GM13977 (cell line): ENCODE measurements at regions not wholly inside any gene's neighbourhood (a gene's known extent, or its start where the extent isn't known, plus 50 kb on each side); places are given as distances from the start of the nearest gene placed in this dataset.
"Not testable (repeated sequence)": the region's sequence is repeated elsewhere in the genome, so short reads cannot be mapped to it uniquely, and the experiment has no call there.

Experiments
- DNase-seq: peaks from one replicate; pipeline ENCODE4 v3.0.0; 2012; ENCODE audit warnings: low spot score
- CTCF ChIP-seq: IDR thresholded peaks from 2 replicates; pipeline ENCODE4 v1.5.1; 2012; ENCODE audit warnings: mild to moderate bottlenecking, control low read depth; ENCODE audit not compliant: insufficient read depth; ENCODE audit errors: extremely low read depth, missing control alignments
- in situ Hi-C: fragments of 300-500 bp; cut with MboI; formaldehyde crosslinking; loops from one replicate; pipeline ENCODE4 v1.12.0; 2022; ENCODE audit warnings: low sequenced_read_pairs, low pct_unique_long_range_greater_than_20kb, mixed read lengths, inconsistent platforms; ENCODE audit not compliant: unreplicated experiment

- TF ChIP-seq CTCF = no peak
- in situ Hi-C loops = no loop called here
- no peak for DNase-seq
Observed at GRCh38 chr4:72857216-72857615, 212.3 kb downstream of the COX18 start.

GRCh38 chr4:72846280-72847111 is 223.0 kb downstream of the COX18 start:
- in situ Hi-C loops = no loop called here
- no peak for DNase-seq
- TF ChIP-seq CTCF = no peak

GRCh38 chr4:72843466-72843865 is 226.1 kb downstream of the COX18 start:
- in situ Hi-C loops = no loop called here
- TF ChIP-seq CTCF = no peak
- no peak for DNase-seq

- no peak for TF ChIP-seq CTCF
- in situ Hi-C loops = no loop called here
- DNase-seq = no peak
Observed at GRCh38 chr4:72842323-72842722, 227.2 kb downstream of the COX18 start.

- DNase-seq = not testable (repeated sequence)
Observed at GRCh38 chr4:72840166-72840565, 229.3 kb downstream of the COX18 start.

GRCh38 chr4:72828864-72829263 is 240.7 kb downstream of the COX18 start:
- no peak for TF ChIP-seq CTCF
- in situ Hi-C loops = no loop called here
- DNase-seq = no peak

More at GRCh38 chr4:72840166-72840565, 229.3 kb downstream of the COX18 start:
- in situ Hi-C loops = not testable (repeated sequence)

- TF ChIP-seq CTCF = no peak
- no peak for DNase-seq
- in situ Hi-C loops = no loop called here
Observed at GRCh38 chr4:72827968-72828367, 241.5 kb downstream of the COX18 start.
